Stimulated activated CD4-positive, alpha-beta T cell treated with anti-CD3 and anti-CD28 coated beads, Interleukin-4, amount 100 ng/mL, for 24 hours (primary cell): ENCODE measurements at regions not wholly inside any gene's neighbourhood (a gene's known extent, or its start where the extent isn't known, plus 50 kb on each side); places are given as distances from the start of the nearest gene placed in this dataset.

Experiments
- DNase-seq: peaks from one replicate; pipeline ENCODE4 v3.0.0-alpha.2; 2020

DNA sequence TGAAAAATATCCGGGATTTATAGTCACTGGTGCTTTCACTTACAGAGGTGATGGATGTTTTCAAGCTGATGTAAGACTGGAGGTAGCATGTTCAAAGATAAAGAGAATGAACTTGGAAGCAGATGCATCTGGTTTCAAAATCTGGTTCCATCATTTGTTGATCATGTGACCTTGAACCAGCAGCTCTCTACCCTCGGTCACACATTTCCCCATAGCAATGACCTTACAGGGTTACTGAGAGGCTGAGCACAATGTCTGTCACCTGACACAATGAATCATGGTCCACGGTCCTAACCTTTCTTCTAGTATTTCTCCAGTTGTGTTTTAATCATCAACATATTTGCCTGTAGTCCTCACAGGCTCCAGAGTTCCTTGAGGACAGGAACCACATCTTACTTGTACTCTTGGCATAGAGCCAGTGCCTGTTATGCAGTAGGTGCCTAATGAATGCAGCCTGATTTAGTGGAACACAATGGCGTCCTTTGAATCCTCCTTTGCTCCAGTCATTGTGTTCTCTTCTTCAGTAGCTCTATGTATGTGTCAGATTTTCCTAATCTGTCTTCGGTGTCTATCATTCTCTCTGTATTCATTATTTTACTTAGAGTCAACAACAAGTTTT lies 667.3 kb downstream of the PTPRU start:
- no peak for DNase-seq

DNA sequence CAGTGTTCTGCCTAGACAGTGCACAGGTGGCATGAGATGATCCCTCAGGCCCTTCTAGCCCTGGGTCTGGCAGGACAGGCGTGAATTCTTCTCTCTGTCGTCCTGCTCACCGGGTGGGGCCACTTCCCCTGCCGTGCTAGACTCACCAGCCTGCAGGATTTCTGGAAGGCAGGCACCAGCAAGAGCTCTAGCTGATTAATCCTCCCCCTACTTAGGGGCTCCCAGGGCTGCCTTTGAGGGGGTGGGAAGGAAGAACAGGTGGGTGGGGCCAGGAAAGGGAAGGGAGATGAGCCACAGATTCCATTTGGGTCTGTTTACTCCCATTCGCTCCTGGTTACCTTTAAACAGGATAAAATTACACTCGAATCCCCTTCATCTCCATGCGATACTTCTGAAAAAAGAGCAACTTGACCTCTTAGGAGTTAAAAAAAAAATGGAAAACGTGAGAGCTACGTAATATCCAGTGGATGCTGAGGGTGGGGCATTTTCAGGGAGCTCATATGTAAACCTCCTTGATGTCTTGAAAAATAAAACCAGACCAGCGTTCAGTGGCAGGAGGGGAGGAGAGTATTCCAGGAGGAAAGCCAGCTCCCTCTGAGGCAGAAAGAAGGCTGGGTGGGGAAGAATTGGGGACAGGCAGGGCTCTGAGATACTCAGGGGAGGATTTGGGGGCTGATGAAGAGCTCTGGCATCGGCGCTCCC lies 665.5 kb downstream of the PTPRU start:
- DNase-seq = no peak

DNA sequence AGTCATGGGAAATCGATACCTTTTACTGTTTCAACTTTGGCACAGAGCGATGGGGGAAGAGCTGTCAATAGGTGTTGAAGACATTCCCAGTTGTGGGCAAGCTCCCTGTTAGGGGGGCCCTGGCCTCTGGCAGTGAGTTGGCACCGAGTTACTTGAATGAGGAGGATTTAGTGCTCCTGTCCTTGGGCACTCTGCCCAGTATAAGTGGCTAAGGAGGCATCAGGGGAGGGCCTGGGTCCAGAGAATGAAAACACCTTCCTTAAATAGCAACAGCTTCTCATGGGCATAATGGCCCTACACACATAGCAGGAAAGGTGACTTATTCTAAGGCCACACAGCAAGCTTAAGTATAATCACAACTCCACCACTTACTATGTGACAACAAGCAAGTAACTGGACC lies 664.4 kb downstream of the PTPRU start:
- no peak for DNase-seq

DNA sequence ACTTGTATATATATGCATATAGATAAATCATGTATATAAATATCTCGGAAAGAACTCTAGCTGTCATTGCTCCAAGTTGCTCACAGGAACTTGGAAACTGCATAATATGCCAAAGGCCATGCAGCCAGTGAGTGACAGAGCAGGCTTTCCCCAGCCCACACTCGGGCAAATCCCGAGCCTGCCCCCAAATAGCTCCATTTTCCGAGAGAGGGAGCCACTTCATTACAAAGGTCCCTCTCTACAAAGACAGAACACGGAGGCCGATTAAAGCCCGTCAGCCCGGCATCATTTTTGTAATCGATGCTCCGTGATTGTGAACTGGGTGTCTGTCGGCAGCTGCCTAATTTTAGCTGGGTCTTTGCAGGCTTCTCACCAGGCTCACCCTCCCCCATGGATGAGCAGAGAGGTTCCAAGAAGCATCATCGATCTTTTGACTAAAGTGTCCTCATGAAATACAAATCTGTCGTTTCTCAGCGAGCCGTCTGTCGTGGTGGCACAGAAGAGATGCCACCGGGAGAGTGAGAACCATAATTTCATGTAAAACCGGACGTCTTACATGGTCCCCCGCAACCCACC lies 663.9 kb downstream of the PTPRU start:
- no peak for DNase-seq

DNA sequence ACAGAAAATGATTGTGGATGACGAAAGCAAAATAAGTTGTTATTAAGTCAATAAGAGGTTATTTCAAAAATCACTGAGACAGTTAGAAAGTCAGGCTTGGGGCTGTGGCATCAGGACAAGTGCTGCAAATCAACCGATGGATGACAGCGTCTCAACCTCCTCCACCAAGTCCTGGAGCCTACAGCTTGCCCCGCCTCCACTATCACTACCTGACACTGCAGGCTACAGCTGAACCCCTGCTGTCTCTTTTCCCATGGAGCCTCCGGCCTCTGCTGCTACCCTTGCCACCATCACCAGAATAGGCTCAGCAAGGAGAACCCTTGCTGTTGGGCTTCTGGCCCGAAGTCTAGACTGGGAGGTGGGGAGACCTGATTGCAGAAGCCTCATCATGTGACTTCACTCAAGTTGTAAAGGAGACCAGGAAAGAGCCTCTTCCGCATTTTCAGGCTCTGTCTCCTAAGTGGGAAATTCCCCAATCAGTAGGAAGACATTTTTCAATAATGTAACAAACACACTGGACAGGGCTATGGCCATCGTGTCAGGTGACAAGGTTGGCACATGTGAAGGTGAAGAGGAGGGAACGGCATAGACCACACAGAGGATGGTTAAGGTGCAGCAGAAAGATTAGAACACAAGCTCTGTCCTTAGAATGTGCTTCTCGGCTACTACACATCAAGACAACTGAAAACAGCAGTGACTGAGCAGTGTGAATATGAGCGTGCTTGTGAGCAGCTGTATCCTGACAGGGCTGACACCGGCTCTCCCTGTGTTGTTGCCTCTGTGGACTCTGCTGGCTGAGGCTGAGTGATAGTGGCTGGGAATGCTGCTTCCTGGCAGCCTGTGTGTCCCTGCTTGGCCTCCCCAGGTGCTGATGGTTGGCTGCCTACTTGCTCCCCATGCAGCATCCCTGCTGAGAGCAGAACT lies 660.7 kb downstream of the PTPRU start:
- DNase-seq = no peak

DNA sequence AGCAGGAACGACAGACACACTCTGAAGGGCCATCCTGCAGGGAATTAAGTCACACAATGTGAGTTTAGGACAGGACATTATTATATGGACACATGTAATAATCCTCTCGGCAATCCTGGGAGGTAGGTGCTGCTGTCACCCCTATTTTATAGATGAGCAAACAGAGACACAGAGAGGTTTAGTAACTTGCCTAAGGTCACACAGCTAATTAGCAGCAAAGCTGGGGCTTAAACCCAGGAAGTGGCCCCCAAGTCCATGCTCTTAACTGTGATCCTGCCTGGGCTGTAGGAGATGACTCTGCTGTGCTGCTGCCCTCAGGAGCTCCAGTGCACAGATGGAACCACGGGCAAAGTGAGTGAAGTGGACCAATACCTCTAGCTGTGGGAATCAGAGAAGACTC lies 660.0 kb downstream of the PTPRU start:
- DNase-seq = no peak

DNA sequence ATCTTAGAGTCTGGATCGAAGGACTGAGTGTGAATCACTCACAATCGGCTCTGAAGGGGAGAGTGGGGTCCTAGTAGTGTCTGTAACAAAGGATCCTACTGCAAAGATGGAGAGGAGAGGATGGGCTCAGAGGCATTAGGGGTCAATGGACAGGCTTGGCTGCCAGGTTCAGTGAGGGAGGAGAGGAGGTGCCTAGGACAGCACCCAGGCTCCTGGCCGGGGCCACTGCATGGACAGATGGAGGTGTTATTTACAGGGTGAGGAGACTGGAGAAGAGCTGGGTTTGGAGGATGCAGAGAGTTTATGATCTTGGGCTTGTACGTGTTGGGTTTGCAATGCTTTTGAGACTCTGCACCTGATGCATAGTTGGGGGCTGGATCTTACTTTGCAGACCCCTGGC lies 658.9 kb downstream of the PTPRU start:
- DNase-seq = no peak

DNA sequence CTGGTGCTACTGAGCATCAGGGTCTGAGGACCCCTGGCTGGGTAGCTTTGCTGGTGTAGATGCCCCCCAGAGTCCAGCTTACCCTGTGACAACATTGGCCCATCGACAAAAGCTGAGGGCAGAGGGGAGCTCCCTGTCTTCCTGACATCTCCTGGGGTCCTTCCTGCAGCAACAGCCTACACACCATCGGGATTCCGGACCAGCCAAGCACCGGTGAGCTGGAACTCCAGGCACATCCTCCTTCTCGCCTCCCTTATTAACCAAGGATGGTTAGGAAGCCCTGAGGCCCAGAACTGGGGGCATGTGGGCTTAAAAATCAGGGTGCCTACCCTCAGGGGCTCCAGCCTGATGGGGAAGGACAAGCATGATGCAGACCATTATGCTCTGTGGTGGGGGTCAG lies 658.0 kb downstream of the PTPRU start:
- no peak for DNase-seq

DNA sequence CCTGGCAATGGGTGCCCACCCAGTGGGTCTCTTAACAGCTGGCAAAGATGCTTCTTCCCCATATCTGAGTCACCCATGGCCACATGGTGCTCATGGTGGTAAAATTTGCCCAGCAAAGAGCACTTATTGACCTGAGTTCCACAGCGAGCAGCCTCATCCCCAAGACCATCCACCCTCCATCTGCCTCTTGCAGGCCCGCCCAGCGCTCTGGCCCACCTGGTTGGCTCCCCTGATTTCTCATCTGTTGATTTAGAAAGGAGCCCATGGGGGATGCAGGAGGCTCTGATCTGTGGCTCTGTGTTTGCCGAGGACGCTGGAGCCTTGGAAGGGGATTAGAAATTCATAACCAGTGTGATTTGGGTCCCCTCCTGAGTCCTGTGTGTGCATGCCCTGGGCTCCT lies 657.5 kb downstream of the PTPRU start:
- DNase-seq = no peak

DNA sequence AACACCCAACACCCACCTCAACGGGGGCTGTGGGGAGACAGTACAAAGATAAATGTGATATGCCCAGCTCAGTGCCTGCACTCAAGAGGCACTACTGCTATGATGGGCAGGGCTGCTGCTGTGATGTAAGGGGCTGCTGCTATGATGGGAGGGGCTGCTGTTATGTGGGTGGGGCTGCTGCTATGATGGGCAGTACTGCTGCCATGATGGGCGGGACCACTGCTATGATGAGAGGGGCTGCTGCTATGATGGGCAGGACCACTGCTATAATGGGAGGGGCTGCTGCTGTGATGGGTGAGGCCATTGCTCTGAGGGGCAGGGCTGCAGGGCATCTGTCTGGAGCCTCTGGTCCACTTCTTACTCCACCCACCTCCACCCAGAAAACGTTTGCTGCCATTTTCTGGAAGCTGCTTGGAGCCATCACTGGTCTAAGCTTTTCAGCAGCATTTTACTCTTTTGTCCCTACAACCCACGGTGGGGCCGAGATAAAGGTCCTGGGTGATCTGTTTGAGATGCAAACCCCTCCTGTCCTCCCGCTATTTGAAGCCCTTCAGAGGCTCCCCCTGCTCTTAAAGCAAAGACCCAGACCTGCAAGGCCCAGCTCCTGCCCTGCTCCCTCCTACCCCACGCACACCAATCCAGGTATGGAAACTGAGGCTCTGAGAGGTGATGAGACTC lies 656.9 kb downstream of the PTPRU start:
- DNase-seq = no peak

DNA sequence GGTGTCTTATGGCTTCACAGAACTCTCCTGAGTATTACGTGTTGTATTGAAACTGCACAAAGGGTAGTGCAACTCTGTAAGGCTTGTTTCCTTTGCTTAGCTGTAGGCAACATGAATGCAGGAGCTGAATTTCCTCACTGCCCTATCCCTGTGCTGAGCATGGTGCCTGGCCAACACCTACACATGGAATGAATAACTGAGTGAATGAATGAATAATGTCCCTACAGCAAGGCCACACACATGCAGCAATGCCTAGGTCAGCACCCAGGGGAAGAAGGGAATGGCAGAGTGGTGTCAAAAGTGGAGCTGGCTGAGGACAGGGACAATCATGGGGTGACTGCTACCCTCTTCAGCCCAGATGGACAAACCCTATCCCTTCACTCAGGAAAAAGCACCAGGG lies 655.9 kb downstream of the PTPRU start:
- no peak for DNase-seq

DNA sequence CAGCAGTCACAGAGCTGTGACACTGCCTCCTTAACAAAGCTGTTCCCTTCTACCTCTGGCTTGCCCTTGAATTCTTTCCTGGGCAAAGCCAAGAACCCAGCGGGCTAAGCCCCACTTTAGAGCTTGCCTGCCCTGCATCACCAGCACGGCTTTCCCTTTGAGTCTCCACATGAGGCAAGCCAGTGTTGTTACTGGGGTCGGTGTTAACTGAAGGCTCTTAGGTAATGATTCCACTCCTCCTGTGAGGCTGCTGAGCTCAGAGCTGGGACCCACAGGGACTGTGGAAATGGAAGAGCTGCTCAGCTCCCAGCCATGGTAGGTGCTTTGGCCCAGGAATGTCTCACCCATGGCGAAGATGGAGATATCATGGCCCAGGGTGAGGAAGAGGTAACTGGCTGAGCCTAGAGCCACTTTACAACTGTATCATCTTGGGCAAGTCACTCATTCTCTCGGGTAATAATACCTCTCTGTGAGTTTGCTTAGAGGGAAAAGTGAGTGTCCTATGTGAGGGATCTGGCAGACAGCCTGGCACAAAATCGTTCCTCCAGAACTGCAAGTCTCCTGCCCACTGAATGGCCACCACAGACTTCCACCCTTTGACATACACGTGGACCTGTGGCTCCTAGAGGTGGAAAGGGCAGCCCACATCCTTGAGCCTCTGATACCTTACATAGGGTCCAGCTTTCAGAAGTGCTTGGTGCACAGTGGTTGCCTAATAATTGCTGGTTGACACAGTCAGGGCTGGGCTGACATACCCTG lies 654.1 kb downstream of the PTPRU start:
- no peak for DNase-seq

DNA sequence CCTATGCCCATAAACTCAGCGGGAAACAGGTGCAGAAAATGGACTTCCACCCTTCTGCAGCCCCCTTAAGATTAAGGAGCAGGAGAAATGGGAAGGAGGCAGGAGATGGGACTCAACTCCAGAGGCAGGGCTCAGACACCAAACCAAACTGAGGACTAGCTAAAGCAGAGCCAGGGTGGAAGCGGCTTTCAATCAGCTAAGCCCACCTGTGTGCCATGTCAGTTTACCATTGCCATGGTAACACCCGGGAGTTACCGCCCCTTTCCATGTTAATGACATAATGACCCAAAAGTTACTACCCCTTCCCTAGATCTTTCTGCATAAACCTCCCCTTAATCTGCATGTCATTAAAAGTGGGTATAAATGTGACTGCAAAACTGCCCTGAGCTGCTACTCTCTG lies 653.5 kb downstream of the PTPRU start:
- no peak for DNase-seq

DNA sequence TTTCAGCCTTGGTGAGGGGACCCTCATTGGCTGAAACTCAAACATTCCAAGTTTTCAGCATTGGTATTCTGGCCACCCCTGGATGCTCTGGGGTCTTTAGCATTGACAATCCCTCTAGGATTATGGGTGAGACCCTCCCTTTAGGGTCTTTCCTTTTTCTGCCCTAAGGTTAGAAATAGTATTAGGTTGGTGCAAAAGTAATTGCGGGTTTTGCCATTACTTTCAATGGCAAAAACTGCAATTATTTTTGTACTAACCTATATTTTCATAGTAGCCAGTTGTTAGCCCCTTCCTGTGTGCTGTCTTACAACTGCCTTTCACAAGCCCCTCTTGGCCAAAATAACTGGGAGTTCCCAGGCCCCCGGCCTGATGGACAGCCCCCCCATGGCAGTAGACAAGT lies 648.4 kb downstream of the PTPRU start:
- no peak for DNase-seq

DNA sequence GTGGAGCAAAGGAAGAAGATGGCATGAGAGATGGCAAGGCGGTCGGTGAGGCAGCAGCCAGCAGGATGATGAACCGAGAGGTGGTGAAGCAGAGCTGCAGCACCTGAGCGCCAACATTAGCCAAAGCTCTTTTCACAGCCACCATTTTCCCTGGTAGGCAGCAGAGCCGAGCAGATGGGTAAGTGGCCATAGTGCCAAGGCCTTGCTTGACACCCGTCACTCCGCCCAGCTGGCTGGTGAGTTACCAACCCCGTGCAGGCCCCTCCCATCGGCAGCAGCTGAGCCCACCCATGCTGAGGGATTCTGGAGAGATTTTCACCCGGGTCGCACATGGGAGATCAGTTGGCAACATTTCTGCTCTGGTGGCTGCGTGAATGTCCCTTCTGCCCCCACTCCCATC lies 647.7 kb downstream of the PTPRU start:
- DNase-seq = no peak

DNA sequence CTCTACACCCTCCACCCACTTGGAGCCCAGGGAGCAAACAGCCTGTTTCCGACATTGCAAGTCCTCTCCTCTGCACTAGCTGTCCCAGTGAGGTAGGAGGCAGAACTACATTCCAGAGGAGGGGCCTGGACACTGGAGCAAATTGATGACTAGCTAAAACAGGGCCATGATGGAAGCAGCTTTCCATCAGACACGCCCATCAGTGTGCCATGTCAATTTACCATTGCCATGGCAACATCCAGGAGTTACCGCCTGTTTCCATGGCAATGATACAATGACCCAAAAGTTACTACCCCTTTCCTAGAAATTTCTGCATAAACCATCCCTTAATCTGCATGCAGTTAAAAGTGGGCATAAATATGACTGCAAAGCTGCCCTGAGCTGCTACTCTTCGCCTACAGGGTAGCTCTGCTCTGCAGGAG lies 647.1 kb downstream of the PTPRU start:
- no peak for DNase-seq

DNA sequence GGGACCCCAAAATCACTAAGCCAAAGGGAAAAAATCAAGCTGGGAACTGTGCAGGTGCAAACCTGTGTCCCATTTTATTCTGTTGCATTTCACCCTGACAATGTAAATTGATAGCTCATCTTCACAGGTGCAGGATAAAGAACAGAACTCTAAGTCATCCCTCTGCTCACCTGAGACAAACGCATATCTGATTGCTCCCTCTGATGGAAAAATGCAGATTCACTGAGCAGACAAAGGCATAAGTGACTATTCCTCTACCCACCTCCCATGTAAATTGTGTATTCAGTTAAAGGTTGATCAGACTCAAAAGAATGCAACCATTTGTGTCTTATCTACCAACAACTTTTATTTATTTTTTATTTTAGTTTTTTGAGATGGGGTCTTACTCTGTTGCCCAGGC lies 644.2 kb downstream of the PTPRU start:
- no peak for DNase-seq

DNA sequence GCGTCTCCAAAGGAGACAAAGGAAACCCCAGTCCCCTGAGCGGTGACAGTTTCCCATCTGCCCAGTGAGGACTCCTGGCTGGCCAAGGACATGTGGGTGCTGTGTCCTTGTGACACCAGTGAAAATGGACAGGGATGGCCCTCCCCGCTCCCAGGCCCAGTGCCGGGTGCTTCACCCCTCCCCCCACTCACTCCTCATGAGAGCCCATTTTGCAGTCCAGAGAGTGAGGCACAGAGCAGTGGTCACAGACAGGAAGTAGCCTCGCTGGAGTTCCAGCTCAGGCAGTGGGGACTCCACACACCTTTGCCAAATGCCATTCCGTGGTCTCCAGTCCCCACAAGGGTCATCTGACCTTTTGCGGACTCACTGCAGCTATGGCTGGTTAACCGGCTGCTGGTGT lies 642.9 kb downstream of the PTPRU start:
- no peak for DNase-seq

DNA sequence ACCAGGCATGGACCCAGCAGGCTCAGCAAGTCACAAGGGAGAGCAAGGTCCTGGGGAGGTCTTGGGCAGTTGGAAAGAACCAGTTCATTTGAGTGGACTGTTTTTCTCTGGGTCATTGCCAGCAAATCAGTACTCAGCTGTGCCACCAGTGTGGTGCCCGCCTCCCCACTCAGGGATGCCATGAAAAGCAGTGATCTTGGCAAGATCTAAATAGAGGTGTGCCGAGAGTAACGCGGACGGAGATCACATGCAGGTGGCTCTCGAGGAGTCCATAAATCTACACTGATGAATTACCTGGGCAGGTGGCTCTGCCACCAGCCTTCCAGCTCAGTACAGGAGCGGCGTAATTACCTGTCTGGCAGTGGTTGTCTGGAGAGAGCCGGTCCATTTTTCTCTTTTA lies 642.2 kb downstream of the PTPRU start:
- no peak for DNase-seq

DNA sequence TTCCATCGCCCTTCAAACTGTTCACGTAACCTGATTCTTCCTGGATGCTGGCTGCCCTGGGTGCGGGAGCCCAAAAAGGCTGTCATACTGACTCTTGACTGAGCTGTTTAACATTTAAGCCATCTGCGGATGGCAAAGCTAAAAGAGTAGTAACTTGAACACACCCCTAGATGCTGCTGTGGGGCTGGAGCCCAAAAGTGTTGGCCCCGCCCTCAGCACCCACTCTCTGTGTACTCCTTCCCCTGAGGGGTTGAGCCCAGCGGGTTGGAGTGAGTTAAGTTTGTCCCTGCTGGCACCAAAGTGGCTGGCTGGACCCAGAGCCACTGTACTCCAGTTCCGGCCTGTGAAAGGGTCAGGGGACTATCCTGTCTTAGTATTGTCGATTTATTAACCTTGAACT lies 640.6 kb downstream of the PTPRU start:
- no peak for DNase-seq

DNA sequence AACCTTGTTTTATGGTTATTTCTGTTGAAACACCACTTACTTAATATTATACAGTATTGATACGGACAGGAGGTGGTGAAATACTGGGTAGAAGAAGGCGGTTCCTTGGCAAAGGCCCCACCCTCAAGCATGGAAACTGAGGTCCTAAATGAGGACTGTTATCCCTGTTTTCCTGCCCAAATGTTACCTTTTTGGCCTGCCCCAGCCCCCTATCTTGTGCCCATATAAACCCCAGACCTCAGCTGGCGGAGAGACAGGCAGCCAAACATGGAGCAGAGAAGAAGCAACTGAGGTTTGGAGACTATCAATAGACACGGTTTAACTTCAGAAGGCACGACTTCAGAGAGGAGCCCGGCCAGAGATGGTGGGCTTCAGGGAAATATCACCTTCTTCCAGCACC lies 640.1 kb downstream of the PTPRU start:
- DNase-seq = no peak

DNA sequence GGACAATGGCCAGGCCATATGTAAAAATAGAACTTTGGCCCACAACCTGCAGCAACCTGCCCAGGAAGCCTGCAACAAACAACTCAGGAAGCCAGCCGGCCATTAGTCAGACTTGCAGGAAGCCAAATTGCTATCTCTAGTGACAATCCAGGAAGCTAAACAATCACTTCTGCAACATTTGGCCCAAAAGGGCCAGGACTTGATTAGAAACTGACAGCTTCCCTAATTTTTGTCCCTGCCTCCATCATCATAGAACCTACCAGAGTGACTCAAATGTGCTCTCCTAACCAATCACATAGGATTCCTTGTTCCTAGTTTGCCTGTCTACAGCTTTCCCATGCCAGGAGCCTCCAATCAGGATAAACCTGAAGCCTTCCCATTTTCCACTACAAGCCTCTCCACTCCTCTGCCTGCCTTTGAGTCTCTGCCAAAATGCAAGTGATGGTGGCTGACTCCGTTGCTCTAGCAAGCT lies 639.3 kb downstream of the PTPRU start:
- DNase-seq = no peak
